ENCODE measurements at regions not wholly inside any gene's neighbourhood (a gene's known extent, or its start where the extent isn't known, plus 50 kb on each side); places are given as distances from the start of the nearest gene placed in this dataset.

- Histone ChIP-seq H3K4me3 (no peak overlapping the region), H3K36me3 (no peaks in the 10 kb centered on the region), H3K27ac (no peak overlapping the region), H3K27me3 (no peaks in the 10 kb centered on the region), H3K9me3 (no peaks in the 10 kb centered on the region), H3K4me1 (no peaks in the 10 kb centered on the region)
- no peak for DNase-seq
- TF ChIP-seq EP300 (IDR thresholded peaks at IDR 0.05) (no peak), POLR2A (IDR thresholded peaks at IDR 0.05) (no peak), CTCF (IDR thresholded peaks at IDR 0.05) (no peak), POLR2AphosphoS5 (IDR thresholded peaks at IDR 0.05) (no peak)
- intact Hi-C loops (cut with DNase I) = no loop called here
These were observed 250.1 kb upstream of the SATB1 start for GRCh38 chr3:18675197-18675596.

DNA sequence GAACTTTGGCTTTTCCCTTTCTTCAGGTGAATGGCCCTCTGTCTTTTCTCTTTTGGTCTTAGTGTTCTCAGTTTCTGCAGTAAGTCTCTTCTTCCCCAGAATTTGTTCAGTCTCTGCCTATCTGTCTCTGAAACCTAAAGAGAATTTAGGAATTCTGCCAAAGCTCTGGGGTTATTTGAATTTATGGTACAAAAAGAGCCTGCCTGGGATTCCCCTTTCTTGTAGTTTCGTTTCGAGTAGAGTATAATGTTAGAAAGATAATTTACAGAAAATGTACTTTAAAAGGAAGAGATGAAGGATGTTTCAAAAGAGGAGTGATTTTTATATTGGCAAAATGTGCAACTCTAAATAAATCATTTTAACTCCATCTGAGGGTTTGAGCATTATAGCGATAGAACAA is 247.4 kb upstream of the SATB1 start:
- no peak overlapping the region for H3K27ac ChIP-seq
- intact Hi-C loops (cut with DNase I) = no loop called here
- no peaks in the 10 kb centered on the region for H3K9me3 ChIP-seq
- H3K4me3 ChIP-seq = no peak overlapping the region
- no peak for DNase-seq
- 6 to 52% methylated on average over 3 of the region's 3 CpGs for WGBS, 2 donors
- TF ChIP-seq CTCF (IDR thresholded peaks at IDR 0.05) (no peak), POLR2AphosphoS5 (IDR thresholded peaks at IDR 0.05) (no peak), EP300 (IDR thresholded peaks at IDR 0.05) (no peak), POLR2A (IDR thresholded peaks at IDR 0.05) (no peak)
- H3K27me3 ChIP-seq = no peaks in the 10 kb centered on the region
- no peaks in the 10 kb centered on the region for H3K4me1 ChIP-seq
- H3K36me3 ChIP-seq = no peaks in the 10 kb centered on the region

DNA sequence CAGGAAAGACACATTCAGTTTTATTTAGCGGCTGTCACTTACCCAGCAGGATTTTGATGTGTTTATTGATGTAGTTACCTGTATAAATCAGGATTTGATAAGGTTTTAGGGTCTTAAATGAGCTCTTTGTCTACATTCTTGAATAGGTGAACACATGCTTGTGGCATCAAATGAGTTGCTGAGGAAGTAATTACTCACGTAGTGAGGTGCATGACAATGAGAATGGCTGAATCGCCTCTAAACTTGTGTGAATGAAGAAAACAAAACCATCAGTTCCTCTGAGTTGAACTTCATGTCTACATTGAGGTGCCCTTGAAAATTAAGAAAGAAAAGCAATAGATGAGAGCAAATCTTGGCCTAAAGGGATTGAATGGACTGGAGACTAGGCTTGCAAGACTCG is 245.6 kb upstream of the SATB1 start:
- intact Hi-C loops (cut with DNase I) = no loop called here
- H3K27ac ChIP-seq = no peak overlapping the region
- no peak for TF ChIP-seq EP300 (IDR thresholded peaks at IDR 0.05)
- no peak for TF ChIP-seq POLR2AphosphoS5 (IDR thresholded peaks at IDR 0.05)
- TF ChIP-seq POLR2A (IDR thresholded peaks at IDR 0.05) = no peak
- no peak for TF ChIP-seq CTCF (IDR thresholded peaks at IDR 0.05)

DNA sequence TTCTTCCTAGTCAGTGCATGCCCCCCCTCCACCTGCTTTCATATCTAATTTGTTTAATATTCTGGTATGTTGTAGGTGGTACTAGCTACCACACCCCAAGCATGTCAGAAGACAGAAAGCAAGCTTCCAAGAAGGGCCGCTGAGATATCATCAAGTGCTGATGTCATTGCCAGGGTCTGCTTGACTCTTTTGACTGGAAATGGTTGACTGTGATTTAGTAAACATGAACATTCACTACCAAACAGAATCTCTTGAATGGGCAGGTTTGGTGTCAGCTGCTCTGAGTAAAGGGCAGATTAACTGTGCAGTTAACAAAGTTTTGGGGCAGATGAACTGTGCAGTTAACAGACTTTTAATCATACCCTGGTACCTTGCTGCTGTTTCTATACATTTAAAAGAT is 244.2 kb upstream of the SATB1 start:
- Histone ChIP-seq H3K4me3 (no peak overlapping the region), H3K36me3 (no peaks in the 10 kb centered on the region), H3K27ac (no peak overlapping the region), H3K4me1 (no peaks in the 10 kb centered on the region), H3K27me3 (no peaks in the 10 kb centered on the region), H3K9me3 (no peaks in the 10 kb centered on the region)
- intact Hi-C loops (cut with DNase I) = no loop called here
- DNase-seq = no peak
- TF ChIP-seq POLR2AphosphoS5 (IDR thresholded peaks at IDR 0.05) (no peak), CTCF (IDR thresholded peaks at IDR 0.05) (no peak), EP300 (IDR thresholded peaks at IDR 0.05) (no peak), POLR2A (IDR thresholded peaks at IDR 0.05) (no peak)
- WGBS, 2 donors = 88 to 94% methylated on average over 1 of the region's 1 CpG

More for the DNA sequence above, 245.6 kb upstream of the SATB1 start:
- Histone ChIP-seq H3K4me1 (no peaks in the 10 kb centered on the region), H3K4me3 (no peak overlapping the region), H3K27me3 (no peaks in the 10 kb centered on the region), H3K36me3 (no peaks in the 10 kb centered on the region), H3K9me3 (no peaks in the 10 kb centered on the region)
- WGBS, 2 donors = 67 to 87% methylated on average over 4 of the region's 4 CpGs
- no peak for DNase-seq

- no peaks in the 10 kb centered on the region for H3K4me1 ChIP-seq
- DNase-seq = no peak
- TF ChIP-seq POLR2AphosphoS5 (IDR thresholded peaks at IDR 0.05) = no peak
- TF ChIP-seq CTCF (IDR thresholded peaks at IDR 0.05) = no peak
- TF ChIP-seq EP300 (IDR thresholded peaks at IDR 0.05) = no peak
- TF ChIP-seq POLR2A (IDR thresholded peaks at IDR 0.05) = no peak
- no peaks in the 10 kb centered on the region for H3K27me3 ChIP-seq
- H3K9me3 ChIP-seq = no peaks in the 10 kb centered on the region
- intact Hi-C loops (cut with DNase I) = no loop called here
- H3K4me3 ChIP-seq = no peak overlapping the region
- 70 to 75% methylated on average over 4 of the region's 4 CpGs for WGBS, 2 donors
- no peaks in the 10 kb centered on the region for H3K36me3 ChIP-seq
- H3K27ac ChIP-seq = no peak overlapping the region
These were observed 242.4 kb upstream of the SATB1 start for GRCh38 chr3:18667552-18667951.

All from sigmoid colon (tissue), 6 donors.